Stimulated activated CD4-positive, alpha-beta T cell treated with anti-CD3 and anti-CD28 coated beads, Interleukin-4, amount 100 ng/mL, for 48 hours (primary cell): ENCODE measurements at regions not wholly inside any gene's neighbourhood (a gene's known extent, or its start where the extent isn't known, plus 50 kb on each side); places are given as distances from the start of the nearest gene placed in this dataset.
"Not testable (repeated sequence)": the region's sequence is repeated elsewhere in the genome, so short reads cannot be mapped to it uniquely, and the experiment has no call there.

Experiments used
- DNase-seq, 2 donors: peaks; one replicate each; pipeline ENCODE4 v3.0.0-alpha.2; 2020; ENCODE audit warnings: low read depth in 2 of 2

GRCh38 chr14:97143456-97143855 lies 346.3 kb downstream of the VRK1 start:
- DNase-seq, result no peak

DNA sequence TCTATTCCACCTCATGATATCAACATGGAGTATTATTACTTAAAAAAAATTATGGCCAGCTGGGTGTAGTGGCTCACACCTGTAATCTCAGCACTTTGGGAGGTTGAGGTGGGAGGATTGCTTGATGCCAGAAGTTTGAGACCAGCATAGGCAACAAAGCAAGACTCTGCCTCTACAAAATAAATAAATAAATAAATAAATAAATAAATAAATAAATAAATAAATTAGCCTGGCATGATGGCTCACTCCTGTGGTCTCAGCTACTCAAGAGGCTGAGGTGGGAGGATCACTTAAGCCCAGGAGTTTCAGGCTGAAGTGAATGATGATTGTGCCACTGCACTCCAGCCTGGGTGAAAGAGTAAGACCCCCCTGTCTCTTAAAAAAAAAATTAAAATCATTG lies 350.8 kb downstream of the VRK1 start:
- DNase-seq, result not testable (repeated sequence)

DNA sequence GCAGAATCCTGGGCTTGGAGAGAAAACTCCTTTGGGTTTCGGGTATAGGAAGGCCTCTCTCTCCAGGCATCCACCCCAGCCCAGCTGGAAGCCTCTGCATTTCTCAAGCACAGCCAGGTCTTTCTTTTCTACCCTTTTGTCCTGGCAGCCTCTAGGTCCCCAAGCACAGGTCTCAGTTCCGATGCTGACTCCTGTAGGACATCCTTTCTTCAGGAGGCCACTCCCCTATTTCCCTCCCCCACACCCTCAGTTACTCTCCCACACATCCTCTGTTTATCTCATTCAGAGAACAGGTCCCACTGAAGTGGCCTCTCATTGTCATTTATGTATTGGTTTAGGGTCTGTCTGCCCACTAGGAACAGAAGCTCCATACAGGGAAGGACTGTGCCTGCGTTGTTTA lies 352.6 kb downstream of the VRK1 start:
- no peak for DNase-seq

- no peak for DNase-seq
Observed at GRCh38 chr14:97153527-97153926, 356.3 kb downstream of the VRK1 start.

GRCh38 chr14:97155320-97155719 lies 358.1 kb downstream of the VRK1 start:
- DNase-seq, result no peak

- DNase-seq, result no peak
Observed at GRCh38 chr14:97155814-97156213, 358.6 kb downstream of the VRK1 start.

GRCh38 chr14:97156705-97157104 lies 359.5 kb downstream of the VRK1 start:
- no peak for DNase-seq

DNA sequence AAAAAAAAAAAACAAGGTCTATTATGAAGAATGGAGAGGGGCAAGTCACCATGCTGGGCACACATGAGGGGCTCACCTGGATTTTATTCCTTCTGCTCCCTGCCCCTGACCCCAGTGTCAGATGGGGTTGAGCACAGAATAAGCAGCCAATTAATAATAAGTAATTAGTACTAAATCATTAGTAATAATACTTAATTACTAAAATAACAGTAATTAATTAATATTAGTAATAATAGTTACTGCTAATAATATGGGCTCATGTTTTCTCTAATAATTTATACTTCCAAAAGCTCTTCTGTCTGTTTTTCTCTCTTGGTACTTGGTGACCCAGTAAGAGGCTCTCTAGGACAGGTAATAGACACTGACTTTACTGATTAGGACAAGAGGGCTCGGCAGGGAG lies 360.9 kb downstream of the VRK1 start:
- DNase-seq, result no peak

- DNase-seq, result no peak
Observed at GRCh38 chr14:97159124-97159523, 361.9 kb downstream of the VRK1 start.

DNA sequence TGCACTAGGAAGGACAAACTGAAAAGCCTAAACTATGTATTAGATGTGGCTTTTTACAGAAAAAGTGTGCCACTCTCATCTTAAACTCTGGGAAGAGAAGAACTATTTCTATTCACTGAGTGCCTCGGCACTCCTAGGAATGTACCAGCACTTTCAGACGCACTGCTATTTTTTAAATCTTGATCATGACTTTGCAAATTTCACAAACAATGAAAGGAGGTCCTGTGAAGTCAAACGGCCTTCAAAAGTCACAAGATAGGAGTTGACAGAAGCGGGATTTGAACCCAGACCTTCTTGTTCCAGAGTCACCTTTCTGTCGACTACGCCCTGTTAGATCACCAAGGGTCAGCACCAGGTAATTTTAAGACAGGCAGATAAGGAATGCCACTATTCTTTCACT lies 365.4 kb downstream of the VRK1 start:
- no peak for DNase-seq

GRCh38 chr14:97164021-97164420 lies 366.8 kb downstream of the VRK1 start:
- DNase-seq, result no peak

GRCh38 chr14:97166497-97166896 lies 369.3 kb downstream of the VRK1 start:
- no peak for DNase-seq

- DNase-seq, result not testable (repeated sequence)
Observed at GRCh38 chr14:97167577-97167976, 370.4 kb downstream of the VRK1 start.

GRCh38 chr14:97172644-97173043 lies 375.5 kb downstream of the VRK1 start:
- DNase-seq, result no peak

DNA sequence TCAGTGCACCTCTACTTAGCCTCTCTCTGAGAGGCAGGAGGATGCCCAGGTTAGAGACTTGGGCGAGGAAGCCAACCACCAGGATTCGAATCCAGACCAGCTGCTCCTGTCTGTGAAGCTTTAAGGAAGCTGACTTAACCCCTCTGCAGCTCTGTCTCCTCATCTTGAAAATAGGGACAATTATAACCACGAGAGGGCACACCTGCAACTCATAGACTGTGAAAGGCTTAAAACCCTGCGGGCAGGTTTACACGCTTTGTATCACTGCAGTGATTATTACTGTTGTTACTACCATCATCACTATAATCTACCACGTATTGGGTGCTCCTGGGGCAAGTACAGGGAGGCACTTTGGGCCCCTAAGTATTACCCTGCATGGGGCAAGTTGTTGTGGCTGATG lies 379.8 kb downstream of the VRK1 start:
- DNase-seq, result no peak

DNA sequence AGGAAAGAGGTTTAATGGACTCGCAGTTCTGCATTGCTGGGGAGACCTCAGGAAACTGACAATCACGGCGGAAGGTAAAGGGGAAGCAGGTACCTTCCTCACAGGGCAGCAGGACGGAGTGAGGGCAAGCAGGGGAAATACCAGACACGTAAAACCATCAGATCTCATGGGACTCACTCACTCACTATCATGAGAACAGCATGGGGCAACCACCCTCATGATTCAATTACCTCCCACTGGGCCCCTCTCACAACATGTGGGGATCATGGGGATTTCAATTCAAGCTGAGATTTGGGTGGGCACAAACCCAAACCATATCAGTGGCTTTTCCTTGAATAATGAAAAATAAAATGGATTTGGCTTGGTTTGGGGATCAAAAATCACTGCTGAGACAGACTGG lies 380.5 kb downstream of the VRK1 start:
- no peak for DNase-seq

DNA sequence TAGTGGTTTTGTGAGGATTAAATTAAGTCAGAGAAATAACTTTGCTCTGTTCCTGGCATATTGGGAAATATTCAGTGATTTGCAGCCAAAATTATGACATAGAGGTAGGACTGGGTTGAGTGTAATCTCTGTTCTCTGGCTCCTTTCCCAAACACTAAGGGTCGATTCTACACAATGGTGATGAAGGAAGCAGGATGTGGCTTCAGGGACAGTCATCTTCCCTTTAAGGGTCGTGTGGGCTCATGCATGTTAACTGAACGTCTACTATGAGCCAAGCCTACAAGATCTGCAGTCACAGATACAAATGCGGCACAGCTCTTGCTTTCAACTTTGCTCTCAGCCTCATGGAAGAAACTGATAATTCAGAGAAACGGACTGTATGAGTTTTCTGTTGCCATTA lies 381.6 kb downstream of the VRK1 start:
- DNase-seq, result no peak

- DNase-seq, result no peak
Observed at GRCh38 chr14:97179573-97179972, 382.4 kb downstream of the VRK1 start.

DNA sequence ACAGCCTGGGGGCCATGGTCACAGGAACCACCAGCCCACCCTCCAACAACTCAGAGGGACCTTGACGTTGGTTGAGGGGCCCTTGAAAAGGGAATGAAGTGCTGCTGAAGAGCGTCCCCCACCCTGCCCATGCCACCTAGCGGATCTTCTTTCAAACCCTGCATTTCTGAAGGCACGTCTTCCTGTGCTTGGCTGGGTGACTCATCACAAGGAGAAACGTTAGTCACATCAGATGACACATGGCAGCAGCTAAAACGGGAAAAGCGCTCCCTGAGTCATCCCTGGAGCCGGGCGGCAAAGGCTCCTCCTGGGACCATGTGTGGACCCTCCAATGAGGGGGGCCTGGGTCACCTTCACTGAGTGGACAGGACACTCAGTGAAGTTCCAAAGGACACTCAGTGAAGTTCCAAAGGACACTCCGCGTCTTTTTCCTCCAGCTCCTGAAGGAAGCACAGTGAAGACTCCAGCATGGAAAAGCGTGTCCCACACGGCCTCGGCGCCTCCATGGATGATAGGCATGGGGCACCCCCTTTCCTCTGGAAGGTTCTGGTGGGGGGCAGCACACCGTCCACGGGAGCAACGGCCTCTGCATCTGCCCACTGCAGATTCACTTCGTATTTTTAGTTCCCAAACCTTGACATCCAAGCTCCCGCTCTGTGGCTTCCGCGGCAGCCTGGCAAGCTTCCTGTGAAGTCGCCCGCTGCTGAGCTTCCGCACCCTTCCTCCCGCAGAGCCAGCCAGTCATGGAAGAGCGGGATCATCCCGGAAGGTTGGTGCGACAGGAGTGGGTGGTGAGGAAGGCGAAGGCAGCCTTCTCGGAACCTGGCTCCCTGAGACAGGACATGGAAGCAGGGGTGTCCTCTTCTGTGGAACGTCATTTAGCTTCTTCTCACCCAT lies 383.4 kb downstream of the VRK1 start:
- no peak for DNase-seq

- no peak for DNase-seq
Observed at GRCh38 chr14:97185186-97185585, 388.0 kb downstream of the VRK1 start.

- no peak for DNase-seq
Observed at GRCh38 chr14:97187916-97188315, 390.7 kb downstream of the VRK1 start.

- DNase-seq, result no peak
Observed at GRCh38 chr14:97196336-97196735, 399.2 kb downstream of the VRK1 start.

DNA sequence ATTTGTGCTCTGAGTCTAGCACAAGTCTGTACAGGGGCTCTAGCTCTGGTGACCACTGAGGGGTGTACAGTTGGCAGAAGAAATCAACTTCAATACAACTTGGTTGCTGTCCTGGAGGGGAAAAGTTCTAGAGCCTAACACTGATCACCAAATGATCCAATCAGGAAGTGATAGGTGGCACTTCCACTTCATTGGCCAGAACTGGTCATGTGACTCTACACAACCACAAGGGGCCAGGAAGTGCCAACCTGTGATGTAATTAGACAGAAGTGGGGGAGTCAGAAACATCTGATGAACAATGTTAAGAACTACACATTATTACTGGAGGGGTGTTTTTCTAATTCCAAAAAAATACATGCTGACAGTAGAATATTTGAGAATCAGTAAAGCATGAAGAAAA lies 401.6 kb downstream of the VRK1 start:
- no peak for DNase-seq

GRCh38 chr14:97200245-97200644 lies 403.1 kb downstream of the VRK1 start:
- no peak for DNase-seq
